ENCODE measurements at regions not wholly inside any gene's neighbourhood (a gene's known extent, or its start where the extent isn't known, plus 50 kb on each side); places are given as distances from the start of the nearest gene placed in this dataset.

DNA sequence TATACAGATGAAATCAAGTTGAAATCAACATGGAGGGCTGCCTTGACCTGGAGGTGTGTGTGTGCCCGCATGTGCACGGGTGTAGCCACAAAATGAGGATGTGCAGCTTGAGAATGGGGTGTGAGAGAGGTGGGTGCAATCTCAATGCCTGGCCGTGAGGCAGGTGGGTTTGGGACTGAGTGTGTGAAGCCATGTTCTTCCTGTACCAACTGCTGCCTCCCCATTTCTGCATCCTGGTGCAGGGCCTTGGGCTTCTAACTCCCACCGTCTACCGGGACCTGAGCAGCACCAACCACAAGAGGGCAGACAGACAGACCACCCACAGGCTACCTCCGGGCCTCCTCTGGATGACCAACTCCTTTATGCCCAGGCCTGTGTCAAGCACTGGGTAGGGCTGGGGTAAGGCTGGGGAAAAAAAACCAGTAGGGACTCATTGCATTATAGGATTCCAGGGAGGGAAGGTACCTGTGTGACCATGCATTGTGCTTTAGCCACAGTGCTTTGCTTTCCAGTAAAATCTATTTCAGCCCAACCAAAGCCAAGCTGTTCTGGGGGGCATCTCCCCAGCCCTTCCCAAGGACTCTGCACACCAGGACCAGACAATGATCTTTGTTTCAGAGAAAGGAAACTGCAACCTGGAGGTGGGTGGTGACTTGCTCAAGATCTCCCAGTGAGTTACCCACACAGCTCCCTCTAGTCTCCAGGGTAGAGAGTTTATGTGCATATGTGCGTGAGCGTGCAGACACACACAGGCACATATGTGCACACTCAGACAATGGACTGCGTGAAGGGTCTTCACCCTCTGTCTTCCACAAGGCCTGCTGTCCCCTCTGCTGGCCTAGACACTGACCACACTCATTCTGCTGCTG, 162.2 kb upstream of the TLE3 start:
- TF ChIP-seq, protein P1, sequence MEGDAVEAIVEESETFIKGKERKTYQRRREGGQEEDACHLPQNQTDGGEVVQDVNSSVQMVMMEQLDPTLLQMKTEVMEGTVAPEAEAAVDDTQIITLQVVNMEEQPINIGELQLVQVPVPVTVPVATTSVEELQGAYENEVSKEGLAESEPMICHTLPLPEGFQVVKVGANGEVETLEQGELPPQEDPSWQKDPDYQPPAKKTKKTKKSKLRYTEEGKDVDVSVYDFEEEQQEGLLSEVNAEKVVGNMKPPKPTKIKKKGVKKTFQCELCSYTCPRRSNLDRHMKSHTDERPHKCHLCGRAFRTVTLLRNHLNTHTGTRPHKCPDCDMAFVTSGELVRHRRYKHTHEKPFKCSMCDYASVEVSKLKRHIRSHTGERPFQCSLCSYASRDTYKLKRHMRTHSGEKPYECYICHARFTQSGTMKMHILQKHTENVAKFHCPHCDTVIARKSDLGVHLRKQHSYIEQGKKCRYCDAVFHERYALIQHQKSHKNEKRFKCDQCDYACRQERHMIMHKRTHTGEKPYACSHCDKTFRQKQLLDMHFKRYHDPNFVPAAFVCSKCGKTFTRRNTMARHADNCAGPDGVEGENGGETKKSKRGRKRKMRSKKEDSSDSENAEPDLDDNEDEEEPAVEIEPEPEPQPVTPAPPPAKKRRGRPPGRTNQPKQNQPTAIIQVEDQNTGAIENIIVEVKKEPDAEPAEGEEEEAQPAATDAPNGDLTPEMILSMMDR (IDR thresholded peaks at IDR 0.05): peak in 1 of 4 experiments; percentile 12
- no peak for TF ChIP-seq POLR2A (IDR thresholded peaks at IDR 0.05)
